HG03103 (cell line): ENCODE measurements at regions not wholly inside any gene's neighbourhood (a gene's known extent, or its start where the extent isn't known, plus 50 kb on each side); places are given as distances from the start of the nearest gene placed in this dataset.
"Not testable (repeated sequence)": the region's sequence is repeated elsewhere in the genome, so short reads cannot be mapped to it uniquely, and the experiment has no call there.

ENCODE experiments used
- ATAC-seq: cut with Tn5 transposase; IDR thresholded peaks from one replicate; pipeline ENCODE4 v1.9.1; 2021; ENCODE audit warnings: low read depth; ENCODE audit not compliant: unreplicated experiment

DNA sequence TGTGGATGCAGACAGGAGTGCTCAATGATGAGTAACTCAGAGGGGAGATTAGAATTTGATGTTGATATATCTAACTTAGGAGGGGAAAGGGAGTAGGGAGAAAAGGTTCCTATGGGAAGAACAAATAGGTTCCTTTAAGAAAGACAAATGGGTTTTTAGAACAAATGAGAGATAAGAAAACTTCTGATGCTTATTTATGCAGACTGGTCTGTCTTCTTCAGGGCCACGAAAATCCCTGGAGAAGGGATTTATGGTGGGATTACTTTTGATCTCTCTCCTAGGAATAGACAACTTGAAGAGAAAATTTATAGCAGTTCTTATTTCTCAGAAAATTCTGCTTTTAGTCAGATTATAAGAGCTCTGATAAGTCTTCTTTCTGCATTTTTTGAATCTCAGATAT is 99.0 kb upstream of the DDHD1 start:
- ATAC-seq: no peak

DNA sequence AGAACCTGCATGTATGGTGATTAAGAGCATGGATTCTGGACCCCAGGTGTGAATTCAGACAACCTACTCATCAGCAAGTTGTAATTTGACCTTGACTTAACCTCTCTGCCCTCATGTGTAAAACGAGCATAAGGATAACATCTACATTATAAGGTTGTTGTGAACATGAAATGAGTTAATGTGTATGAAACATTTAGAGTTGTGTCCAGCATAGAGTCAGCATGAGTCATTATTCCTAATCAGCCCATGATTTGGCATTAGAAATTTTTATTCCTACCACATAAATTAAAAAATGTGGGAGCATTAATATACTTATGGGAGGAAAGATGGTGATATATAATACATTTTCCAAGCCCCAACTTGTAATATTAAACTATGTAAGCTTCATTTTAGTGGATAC is 95.9 kb upstream of the DDHD1 start:
- ATAC-seq: no peak

DNA sequence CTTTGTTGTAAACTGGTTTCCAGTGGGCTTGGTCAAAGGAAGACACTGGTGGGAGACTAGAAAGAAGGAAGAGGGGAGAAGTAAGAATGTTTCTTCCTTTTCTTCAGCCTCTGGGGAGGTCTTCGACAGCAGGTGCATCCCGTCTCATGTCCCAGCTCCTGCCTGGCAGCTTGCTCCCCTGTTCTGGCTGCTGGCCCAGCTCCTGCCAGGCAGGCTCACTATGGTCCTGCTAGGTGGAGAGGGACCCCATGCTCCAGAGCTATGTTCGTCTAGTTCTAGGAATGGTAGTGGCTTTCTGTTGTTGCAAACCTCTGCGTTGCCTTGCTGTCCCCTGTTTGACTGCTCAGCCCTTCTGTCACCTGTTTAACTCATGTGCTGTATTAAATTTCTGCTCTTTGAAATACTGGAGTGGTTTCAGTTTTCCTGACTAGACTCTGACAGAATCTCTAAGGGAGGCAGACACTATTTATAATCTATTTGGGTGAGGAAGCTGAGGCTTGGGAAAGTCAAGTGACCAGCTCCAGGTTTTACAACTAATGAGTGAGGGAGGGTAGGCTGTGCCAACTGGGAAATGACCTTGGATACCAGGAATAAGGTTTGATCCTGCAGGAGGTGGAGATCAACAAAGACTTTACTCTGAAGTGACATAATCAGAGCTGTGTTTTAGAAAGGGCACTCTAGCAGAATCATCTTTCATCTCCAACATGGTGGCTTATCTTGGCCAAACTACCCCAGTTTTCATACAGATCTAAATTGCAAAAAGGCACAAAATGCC is 94.7 kb upstream of the DDHD1 start:
- no peak for ATAC-seq

DNA sequence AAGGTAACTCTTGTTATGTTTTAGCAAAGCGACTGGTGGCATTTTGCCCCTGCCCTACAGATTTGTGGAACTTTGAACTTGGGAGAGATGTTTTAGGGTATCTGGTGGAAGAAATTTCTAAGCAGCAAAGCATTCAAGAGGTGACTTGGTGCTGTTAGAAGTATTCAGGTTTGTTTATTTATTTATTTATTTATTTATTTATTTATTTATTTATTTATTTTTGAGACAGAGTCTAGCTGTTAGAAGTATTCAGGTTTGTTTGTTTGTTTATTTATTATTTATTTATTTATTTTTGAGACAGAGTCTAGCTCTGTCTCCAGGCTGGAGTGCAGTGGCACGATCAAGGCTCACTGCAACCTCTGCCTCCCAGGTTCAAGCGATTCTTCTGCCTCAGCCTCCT is 89.8 kb upstream of the DDHD1 start:
- ATAC-seq: not testable (repeated sequence)

DNA sequence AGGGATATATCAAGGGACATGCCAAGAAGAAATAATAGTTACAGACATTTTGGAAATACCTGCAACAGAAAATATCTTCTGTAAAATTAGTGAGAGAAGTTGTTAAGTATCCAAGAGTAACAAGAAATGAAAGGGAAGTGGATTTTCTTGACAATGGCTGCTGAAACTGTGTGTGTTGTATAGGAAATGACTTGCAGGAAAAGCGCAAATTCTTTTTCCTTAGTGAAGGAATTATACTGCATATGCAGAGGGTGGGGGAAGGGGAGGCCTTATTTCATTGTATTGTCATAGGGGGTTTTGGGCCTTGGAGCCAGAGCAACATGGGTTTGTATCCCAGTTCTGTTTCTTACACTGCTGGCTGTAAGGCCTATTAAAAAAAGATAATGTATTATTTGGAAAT is 84.4 kb upstream of the DDHD1 start:
- no peak for ATAC-seq

DNA sequence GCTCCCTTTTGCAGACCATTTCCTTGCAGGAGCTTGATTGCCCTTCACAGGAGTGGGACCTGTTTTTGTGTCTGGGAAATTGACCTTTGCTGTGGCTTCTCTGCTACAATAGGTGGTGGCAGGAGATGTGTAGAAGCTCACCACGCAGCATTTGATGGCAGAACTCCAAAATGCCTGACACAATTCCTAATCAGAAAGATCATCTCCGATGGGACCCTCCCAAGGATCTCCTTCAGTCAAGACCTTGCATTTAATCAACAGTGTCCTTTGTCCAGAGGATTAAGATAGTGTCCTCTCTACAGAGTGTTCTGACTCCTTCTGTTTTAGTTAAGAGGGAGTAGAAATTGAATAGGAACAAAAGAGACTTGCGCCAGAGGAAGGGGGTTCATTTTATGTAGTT is 83.6 kb upstream of the DDHD1 start:
- no peak for ATAC-seq

DNA sequence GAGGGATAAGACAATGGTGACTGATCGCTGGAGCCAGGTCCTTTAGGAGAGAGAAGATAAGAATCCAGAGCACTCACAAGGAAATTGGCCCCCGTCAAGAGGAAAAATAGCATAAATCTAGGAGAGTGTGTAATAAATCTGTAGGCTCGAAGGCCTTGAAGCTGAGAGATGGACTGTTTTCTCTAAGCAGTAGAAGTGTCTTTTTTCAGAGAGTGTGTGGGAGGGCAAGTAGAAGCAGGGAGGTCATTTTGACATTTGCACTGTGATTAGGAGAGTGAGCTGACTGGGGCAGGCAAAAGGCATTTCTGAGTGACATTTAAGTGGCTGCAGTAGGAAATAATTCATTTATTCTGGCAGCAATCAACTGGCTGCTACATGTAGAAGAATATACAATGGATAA is 78.0 kb upstream of the DDHD1 start:
- ATAC-seq: no peak

DNA sequence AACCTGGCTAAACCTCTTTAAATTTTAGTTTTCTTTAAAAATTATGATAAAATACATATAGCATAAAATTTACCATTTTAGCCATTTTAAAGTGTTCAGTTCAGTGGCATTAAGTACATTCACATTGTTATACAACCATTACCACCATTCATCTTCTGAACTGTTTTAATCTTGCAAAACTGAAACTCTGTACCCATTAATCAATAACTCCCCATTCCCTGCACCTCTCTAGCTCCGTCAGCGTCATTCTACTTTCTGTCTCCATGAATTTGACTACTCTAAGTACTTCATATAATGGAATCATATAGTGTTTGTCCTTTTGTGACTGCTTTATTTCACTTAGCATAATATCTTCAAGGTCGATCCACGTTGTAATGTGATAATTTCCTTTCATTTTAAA is 75.8 kb upstream of the DDHD1 start:
- ATAC-seq: no peak

DNA sequence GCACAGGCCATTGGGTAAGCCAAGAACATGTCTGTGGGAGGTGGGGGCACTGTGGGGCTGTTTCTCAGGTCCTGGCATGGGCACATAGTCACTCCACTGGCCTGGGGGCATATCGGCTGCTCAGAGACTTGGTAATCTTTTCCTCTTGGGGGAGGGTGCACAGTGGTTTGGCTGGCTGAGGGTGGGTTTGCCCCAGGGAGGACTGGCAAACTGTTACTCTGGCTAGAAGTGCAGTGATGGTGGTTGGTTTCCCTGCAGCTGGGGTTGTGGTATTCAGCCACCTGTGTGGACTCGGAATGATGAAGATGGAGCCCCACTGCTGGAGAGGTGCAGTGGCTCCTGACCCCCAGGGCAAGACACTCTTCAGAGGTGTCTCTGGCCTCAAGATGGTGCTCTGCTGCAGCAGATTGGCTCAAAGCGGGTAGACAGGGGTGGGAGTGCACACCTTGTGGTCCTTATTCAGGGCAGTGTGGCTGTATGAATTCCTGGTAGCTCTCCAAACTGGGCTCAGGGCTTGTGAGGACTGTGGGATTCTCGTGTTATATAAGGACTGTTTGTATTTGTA is 74.1 kb upstream of the DDHD1 start:
- no peak for ATAC-seq

DNA sequence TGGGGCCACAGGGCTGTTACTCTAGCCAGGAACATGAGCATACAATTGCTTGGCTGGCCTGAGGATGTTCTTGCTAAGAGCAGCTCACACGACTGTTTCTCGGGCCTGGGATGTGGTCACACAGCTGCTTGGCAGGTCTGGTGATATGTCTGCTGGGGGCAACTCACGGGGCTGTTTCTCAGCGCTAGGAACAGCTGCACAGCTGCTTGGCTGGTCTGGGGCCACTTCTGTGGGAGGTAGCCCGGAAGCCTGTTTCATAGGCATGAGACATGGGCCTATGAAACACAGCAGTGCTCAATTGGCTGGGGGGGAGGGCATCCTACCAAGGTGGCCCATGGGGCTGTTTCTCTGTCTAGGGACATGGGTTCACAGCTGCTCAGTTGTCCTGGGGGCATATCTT is 73.4 kb upstream of the DDHD1 start:
- ATAC-seq: no peak

DNA sequence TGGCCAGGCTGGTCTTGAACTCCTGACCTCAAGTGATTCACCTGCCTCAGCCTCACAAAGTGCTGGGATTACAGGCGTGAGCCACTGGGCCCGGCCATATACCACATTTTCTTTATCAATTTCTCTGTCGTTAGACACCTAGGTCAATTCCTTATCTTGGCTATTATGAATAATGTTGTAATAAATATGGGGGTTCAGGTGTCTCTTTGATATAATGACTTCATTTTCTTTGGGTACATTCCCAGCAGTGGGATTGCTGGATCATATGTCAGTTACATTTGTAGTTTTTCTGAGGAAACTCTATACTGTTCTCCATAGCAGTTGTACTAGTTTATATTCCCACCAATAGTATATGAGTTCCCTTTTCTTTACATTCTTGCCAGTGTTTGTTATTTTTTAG is 67.8 kb upstream of the DDHD1 start:
- no peak for ATAC-seq

DNA sequence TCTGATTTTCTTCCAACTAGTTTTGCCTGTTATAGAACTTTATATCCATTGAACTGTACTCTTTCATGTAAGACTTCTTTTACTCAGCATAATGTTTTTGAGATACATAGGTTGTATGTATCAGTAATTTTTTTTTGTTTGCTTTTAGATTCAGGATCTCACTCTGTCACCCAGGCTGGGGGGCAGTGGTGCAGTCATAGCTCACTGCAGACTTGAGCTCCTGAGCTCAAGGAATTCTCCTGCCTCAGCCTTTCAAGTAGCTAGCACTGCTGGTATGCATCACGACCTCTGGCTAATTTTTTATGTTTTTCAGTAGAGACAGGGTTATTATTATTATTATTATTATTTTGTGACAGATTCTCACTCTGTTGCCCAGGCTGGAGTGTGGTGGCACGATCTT is 65.0 kb upstream of the DDHD1 start:
- no peak for ATAC-seq

DNA sequence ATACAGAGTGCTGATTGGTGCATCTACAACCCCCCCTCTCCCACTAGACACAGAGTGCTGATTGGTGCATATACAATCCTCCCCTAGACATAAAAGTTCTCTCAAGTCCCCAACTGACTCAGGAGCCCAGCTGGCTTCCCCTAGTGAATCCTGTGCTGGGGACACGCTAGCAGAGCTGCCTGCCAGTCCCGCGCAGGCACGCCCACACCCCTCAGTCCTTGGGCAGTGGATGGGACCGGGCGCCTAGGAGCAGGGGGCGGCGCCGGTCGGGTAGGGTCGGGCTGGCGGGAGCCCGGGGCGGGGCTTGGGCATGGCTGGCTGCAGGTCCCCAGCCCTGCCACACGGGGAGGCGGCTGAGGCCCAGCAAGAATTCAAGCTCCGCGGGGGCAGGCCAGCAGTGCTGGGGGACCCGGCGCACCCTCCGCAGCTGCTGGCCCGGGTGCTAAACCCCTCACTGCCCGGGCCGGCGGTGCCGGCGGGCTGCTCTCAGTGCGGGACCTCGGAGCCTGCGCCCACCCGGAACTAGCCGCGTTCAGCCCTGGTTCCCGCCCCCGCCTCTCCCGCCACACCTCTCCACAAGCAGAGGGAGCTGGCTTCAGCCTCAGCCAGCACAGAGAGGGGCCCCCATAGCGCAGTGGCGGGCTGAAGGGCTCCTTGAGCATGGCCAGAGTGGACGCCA is 64.3 kb upstream of the DDHD1 start:
- ATAC-seq: peak; percentile 97

DNA sequence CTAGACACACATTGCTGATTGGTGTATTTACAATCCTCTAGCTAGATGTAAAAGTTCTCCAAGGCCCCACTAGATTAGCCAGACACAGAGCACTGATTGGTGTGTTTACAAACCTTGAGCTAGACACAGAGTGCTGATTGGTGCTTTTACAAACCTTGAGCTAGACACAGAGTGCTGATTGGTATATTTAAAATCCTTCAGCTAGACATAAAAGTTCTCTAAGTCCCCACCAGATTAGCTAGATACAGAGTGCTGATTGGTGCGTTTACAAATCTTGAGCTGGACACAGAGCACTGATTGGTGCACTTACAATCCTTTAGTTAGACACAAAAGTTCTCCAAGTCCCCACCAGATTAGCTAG is 63.8 kb upstream of the DDHD1 start:
- ATAC-seq: not testable (repeated sequence)

DNA sequence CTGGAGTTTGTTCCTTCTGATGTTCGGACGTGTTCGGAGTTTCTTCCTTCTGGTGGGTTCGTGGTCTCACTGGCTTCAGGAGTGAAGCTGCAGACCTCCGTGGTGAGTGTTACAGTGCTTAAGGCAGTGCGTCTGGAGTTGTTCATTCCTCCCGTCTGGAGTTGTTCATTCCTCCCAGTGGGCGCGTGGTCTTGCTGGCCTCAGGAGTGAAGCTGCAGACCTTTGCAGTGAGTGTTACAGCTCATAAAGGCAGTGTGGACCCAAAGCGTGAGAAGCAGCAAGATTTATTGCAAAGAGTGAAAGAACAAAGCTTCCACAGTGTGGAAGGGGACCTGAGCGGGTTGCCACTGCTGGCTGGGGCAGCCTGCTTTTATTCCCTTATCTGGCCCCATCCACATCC is 63.4 kb upstream of the DDHD1 start:
- not testable (repeated sequence) for ATAC-seq

DNA sequence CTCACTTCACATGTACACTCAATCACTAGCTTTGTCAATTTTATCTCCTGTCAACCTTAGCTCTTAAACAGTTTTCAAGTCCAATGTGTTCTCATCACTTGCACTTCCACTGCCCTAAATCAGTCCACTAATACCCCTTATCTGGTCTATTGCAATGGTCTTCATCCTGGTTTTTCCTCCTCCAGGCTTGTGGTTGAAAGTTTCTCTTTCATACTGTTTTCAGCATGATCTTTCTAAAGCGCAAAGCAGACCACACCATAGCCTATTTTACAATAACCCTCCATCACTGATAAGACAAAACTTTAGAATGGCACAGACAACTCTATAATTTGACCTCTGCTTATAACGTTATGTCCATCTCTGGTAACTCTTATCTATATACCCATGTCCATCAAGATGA is 62.0 kb upstream of the DDHD1 start:
- ATAC-seq: no peak

DNA sequence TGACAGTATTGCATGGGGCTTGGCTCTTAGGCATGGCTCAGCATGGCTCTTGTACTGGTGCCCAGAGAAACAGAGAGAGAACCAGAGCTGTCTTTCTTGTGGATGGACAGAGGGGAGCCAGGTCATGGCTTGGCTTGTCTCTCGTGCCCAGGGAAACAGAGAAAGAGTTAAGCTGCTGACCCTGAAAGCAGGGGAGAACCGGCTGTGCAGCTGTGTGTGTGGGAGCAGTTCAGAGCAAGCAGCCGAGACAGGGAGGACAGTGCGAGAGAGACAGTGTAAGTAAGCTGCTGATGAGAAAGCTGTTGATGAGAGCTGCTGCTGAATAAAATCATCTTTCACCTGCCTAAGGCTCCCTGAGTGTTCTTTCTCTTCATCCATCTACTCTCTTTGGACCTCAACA is 61.3 kb upstream of the DDHD1 start:
- ATAC-seq: no peak

DNA sequence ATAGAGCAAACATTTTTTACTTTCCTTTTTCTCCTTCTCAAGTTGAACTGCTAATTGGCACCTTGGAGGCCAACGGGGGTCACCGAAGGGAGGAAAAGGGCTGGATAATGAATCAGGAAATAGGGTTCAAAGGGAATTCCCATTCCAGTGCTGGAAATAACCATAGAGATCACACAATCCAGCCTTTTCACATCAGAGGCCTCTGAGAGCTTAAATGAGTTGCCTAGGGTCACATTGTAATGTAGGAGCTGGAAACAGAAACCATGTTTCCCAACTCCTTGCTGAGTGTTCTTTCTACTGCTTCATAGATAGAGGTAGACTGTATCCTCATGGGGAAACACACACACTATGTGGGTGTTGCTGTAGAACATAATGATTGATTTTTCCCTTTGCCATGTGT is 60.6 kb upstream of the DDHD1 start:
- no peak for ATAC-seq

DNA sequence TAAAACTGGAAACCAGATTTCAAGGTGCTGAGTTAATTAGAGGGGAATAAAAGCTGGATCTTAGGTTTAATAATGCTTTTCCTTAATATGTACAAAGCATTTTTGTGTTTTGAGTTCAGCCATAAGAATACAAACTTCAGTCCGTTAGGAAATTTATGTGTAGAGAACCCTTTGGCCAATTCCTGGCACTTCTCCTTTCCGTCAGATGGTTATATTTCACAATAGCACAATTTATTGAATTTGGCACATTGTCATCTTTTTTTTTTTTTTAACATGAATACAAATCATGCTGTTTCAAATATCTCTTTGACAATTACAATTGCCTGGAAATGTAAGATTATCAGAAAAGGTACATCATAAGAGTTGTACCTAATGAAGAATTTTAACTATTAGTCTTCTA is 56.2 kb upstream of the DDHD1 start:
- ATAC-seq: no peak
